ENCODE measurements at regions not wholly inside any gene's neighbourhood (a gene's known extent, or its start where the extent isn't known, plus 50 kb on each side); places are given as distances from the start of the nearest gene placed in this dataset.

DNA sequence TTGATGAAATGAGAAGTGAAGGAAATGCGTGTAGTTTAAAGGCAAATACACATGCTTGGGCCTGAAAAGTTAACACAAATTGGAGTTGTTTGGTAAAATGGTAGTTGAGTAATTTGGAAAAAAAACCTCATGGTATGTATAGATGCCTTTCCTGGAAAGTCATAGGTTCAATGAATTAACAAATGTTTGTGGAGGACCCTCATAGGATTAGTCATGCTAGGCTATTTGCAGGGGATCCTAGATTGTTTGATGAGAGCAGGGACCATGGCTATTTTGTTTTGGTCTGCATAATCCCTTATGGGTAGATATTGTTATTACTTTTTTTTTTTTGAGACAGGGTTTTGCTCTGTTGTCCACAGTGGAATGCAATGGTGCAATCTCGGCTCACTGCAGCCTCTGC is 93.5 kb upstream of the NR3C1 start:
- intact Hi-C loops (cut with DNase I; ENCODE audit: low total_unique reads): no loop called here

DNA sequence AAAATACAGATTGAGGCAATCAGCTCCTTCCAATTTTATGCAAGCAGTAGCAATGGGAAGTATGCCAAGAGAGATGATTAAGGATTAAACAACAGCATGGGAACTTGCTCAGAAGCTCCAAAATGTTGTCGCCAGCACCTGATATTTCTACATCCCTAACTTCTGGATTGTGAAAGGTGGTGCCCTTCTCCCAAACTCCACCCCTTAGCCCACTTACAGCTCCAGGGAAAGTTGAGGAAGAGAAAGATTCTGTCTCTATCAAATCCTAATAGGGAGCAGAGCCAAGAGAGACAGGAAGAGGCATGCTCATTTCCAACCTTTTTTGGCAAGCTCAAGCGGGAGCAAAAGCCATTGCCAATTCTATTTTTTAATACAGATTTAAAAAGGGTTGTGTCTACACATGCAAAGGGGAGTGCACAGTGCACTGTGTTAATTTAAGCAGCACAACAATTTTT is 92.4 kb upstream of the NR3C1 start:
- no peak overlapping the region for H3K27ac ChIP-seq
- WGBS, 2 donors: 37 to 39% methylated on average over 2 of the region's 2 CpGs
- intact Hi-C loops (cut with DNase I; ENCODE audit: low total_unique reads): no loop called here

More for the DNA sequence above, 93.5 kb upstream of the NR3C1 start:
- H3K4me1 ChIP-seq: peaks cover 5% of the 10 kb centered on the region
- H3K27ac ChIP-seq: no peak overlapping the region
- H3K36me3 ChIP-seq (ENCODE audit: low read depth, missing control alignments): no peaks in the 10 kb centered on the region
- WGBS, 2 donors: 89 to 95% methylated on average over 2 of the region's 2 CpGs
- TF ChIP-seq, protein P1, sequence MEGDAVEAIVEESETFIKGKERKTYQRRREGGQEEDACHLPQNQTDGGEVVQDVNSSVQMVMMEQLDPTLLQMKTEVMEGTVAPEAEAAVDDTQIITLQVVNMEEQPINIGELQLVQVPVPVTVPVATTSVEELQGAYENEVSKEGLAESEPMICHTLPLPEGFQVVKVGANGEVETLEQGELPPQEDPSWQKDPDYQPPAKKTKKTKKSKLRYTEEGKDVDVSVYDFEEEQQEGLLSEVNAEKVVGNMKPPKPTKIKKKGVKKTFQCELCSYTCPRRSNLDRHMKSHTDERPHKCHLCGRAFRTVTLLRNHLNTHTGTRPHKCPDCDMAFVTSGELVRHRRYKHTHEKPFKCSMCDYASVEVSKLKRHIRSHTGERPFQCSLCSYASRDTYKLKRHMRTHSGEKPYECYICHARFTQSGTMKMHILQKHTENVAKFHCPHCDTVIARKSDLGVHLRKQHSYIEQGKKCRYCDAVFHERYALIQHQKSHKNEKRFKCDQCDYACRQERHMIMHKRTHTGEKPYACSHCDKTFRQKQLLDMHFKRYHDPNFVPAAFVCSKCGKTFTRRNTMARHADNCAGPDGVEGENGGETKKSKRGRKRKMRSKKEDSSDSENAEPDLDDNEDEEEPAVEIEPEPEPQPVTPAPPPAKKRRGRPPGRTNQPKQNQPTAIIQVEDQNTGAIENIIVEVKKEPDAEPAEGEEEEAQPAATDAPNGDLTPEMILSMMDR (IDR thresholded peaks at IDR 0.05): no peak
- no peak for TF ChIP-seq POLR2A (IDR thresholded peaks at IDR 0.05)
- no peak for DNase-seq
- no peaks in the 10 kb centered on the region for H3K9me3 ChIP-seq
- H3K4me3 ChIP-seq: no peak overlapping the region
- no peaks in the 10 kb centered on the region for H3K27me3 ChIP-seq

DNA sequence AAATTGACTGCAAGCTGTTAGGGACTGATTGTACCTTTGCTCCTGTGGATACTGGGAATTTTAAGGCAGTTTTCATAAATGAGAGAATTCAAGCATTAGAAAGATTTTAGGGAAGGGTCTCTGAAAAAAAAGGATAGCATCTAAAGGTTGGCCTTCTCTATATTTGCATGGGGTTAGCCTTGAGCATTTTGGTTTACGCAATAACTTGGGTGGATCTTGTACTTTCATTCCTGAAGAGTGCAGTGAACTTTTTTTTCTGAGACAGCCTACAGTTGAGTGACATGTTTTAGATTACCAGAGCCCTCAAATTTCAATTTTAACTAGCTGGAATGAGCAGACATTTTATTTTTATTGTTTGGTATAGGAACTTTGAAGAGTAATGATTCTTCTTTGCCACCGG is 91.6 kb upstream of the NR3C1 start:
- Histone ChIP-seq H3K9me3 (no peaks in the 10 kb centered on the region), H3K36me3 (ENCODE audit: low read depth, missing control alignments) (no peaks in the 10 kb centered on the region), H3K27ac (no peak overlapping the region), H3K4me1 (peaks cover 5% of the 10 kb centered on the region), H3K27me3 (no peaks in the 10 kb centered on the region), H3K4me3 (no peak overlapping the region)
- TF ChIP-seq POLR2A (IDR thresholded peaks at IDR 0.05): no peak
- TF ChIP-seq, protein P1 (IDR thresholded peaks at IDR 0.05): no peak
- intact Hi-C loops (cut with DNase I; ENCODE audit: low total_unique reads): no loop called here
- WGBS, 2 donors: 93 to 96% methylated on average over 2 of the region's 2 CpGs
- DNase-seq: no peak

More for the DNA sequence above, 92.4 kb upstream of the NR3C1 start:
- H3K27me3 ChIP-seq: no peaks in the 10 kb centered on the region
- H3K4me3 ChIP-seq: no peak overlapping the region
- DNase-seq: no peak
- H3K4me1 ChIP-seq: peaks cover 5% of the 10 kb centered on the region
- H3K36me3 ChIP-seq (ENCODE audit: low read depth, missing control alignments): no peaks in the 10 kb centered on the region
- H3K9me3 ChIP-seq: no peaks in the 10 kb centered on the region
- TF ChIP-seq, protein P1 (IDR thresholded peaks at IDR 0.05): no peak
- TF ChIP-seq POLR2A (IDR thresholded peaks at IDR 0.05): no peak

DNA sequence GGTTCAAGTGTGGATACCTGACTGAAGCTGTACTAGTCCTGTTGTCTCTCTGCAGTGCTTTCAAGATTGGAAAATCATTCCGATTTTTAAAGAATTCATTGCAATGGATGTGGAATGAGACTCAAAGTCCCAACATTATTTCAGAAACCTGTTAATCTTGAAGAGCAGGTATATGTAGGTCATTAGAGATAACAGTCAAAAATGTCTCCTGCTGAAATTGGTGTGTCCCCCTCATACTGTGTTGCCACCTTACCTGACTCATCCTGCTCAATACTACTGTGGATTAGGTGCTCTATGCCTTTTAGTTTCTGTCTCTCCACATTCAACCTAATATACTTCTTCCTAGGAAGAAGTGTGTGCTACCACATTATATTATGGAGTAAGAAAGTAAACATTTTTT is 91.1 kb upstream of the NR3C1 start:
- H3K4me3 ChIP-seq: no peak overlapping the region
- intact Hi-C loops (cut with DNase I; ENCODE audit: low total_unique reads): no loop called here
- no peaks in the 10 kb centered on the region for H3K9me3 ChIP-seq

DNA sequence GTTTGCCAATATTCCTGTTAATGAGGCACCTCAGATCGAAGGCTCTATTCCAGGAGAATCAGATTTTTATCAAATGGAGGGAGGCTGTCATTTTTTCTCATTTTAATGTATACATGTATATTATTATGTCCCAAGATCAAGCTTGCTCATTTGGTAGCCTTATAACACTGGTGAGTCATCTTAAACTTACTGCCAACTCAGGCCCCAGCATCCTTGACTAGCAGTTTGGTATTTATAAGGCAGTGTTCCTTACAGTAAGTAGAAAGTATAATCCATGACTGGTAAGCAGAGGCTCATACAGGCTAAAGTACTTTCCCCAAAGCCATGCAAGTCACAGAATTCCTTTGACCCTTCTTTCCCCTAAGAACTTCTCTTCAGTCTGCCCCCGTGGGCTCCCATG is 90.7 kb upstream of the NR3C1 start:
- TF ChIP-seq, protein P1 (IDR thresholded peaks at IDR 0.05): no peak
- TF ChIP-seq POLR2A (IDR thresholded peaks at IDR 0.05): no peak
- DNase-seq: no peak
- no peaks in the 10 kb centered on the region for H3K9me3 ChIP-seq
- no peak overlapping the region for H3K27ac ChIP-seq
- no peaks in the 10 kb centered on the region for H3K36me3 ChIP-seq (ENCODE audit: low read depth, missing control alignments)
- 93% methylated on average over 2 of the region's 2 CpGs for WGBS, 2 donors
- intact Hi-C loops (cut with DNase I; ENCODE audit: low total_unique reads): no loop called here
- no peaks in the 10 kb centered on the region for H3K27me3 ChIP-seq
- no peak overlapping the region for H3K4me3 ChIP-seq
- H3K4me1 ChIP-seq: peaks cover 5% of the 10 kb centered on the region

More for the DNA sequence above, 91.1 kb upstream of the NR3C1 start:
- Histone ChIP-seq H3K4me1 (peaks cover 5% of the 10 kb centered on the region), H3K27ac (no peak overlapping the region), H3K36me3 (ENCODE audit: low read depth, missing control alignments) (no peaks in the 10 kb centered on the region), H3K27me3 (no peaks in the 10 kb centered on the region)
- no peak for TF ChIP-seq POLR2A (IDR thresholded peaks at IDR 0.05)
- TF ChIP-seq, protein P1 (IDR thresholded peaks at IDR 0.05): no peak
- DNase-seq: no peak
- 97 to 100% methylated on average over 1 of the region's 1 CpG for WGBS, 2 donors
